CD4-positive, alpha-beta T cell treated with Interleukin-17A for 4 hours (primary cell): ENCODE measurements at regions not wholly inside any gene's neighbourhood (a gene's known extent, or its start where the extent isn't known, plus 50 kb on each side); places are given as distances from the start of the nearest gene placed in this dataset.

ENCODE experiments used
- DNase-seq: peaks from one replicate; pipeline ENCODE4 v3.0.0-alpha.2; 2020; ENCODE audit warnings: mixed read lengths

GRCh38 chr4:26141911-26142638, 178.7 kb upstream of the RBPJ start:
- no peak for DNase-seq

- DNase-seq = no peak
These were observed 176.2 kb upstream of the RBPJ start for GRCh38 chr4:26144526-26145155.

- DNase-seq = no peak
These were observed 175.6 kb upstream of the RBPJ start for GRCh38 chr4:26145212-26145611.

GRCh38 chr4:26148927-26149326, 171.9 kb upstream of the RBPJ start:
- no peak for DNase-seq

GRCh38 chr4:26150948-26151347, 169.9 kb upstream of the RBPJ start:
- DNase-seq = no peak

GRCh38 chr4:26151615-26152014, 169.2 kb upstream of the RBPJ start:
- DNase-seq = no peak

- DNase-seq = no peak
These were observed 168.8 kb upstream of the RBPJ start for GRCh38 chr4:26152056-26152455.

- DNase-seq = no peak
These were observed 163.3 kb upstream of the RBPJ start for GRCh38 chr4:26157541-26157940.

GRCh38 chr4:26160591-26160990, 160.2 kb upstream of the RBPJ start:
- DNase-seq = no peak

GRCh38 chr4:26161030-26161824, 159.6 kb upstream of the RBPJ start:
- DNase-seq = no peak

- DNase-seq = no peak
These were observed 158.7 kb upstream of the RBPJ start for GRCh38 chr4:26162101-26162500.

- no peak for DNase-seq
These were observed 157.1 kb upstream of the RBPJ start for GRCh38 chr4:26163425-26164362.

- no peak for DNase-seq
These were observed 149.3 kb upstream of the RBPJ start for GRCh38 chr4:26171501-26171900.

- no peak for DNase-seq
These were observed 148.9 kb upstream of the RBPJ start for GRCh38 chr4:26171941-26172340.

- no peak for DNase-seq
These were observed 147.2 kb upstream of the RBPJ start for GRCh38 chr4:26173619-26174018.

- DNase-seq = no peak
These were observed 146.8 kb upstream of the RBPJ start for GRCh38 chr4:26174027-26174426.

GRCh38 chr4:26175006-26175786, 145.6 kb upstream of the RBPJ start:
- DNase-seq = no peak

GRCh38 chr4:26175905-26176470, 144.8 kb upstream of the RBPJ start:
- DNase-seq = no peak

GRCh38 chr4:26176598-26177149, 144.1 kb upstream of the RBPJ start:
- no peak for DNase-seq

GRCh38 chr4:26178854-26179253, 142.0 kb upstream of the RBPJ start:
- no peak for DNase-seq

GRCh38 chr4:26179316-26179760, 141.5 kb upstream of the RBPJ start:
- no peak for DNase-seq
